GM12891 (cell line): ENCODE measurements at regions not wholly inside any gene's neighbourhood (a gene's known extent, or its start where the extent isn't known, plus 50 kb on each side); places are given as distances from the start of the nearest gene placed in this dataset.

Source experiments
- POLR2A ChIP-seq: IDR thresholded peaks from 2 replicates; pipeline ENCODE4 v1.6.1; 2011; ENCODE audit warnings: low read depth, low read length, control low read depth
- POLR2AphosphoS5 ChIP-seq: IDR thresholded peaks from 2 replicates; pipeline ENCODE4 v1.6.1; 2011; ENCODE audit warnings: low read depth, low read length, control low read depth

DNA sequence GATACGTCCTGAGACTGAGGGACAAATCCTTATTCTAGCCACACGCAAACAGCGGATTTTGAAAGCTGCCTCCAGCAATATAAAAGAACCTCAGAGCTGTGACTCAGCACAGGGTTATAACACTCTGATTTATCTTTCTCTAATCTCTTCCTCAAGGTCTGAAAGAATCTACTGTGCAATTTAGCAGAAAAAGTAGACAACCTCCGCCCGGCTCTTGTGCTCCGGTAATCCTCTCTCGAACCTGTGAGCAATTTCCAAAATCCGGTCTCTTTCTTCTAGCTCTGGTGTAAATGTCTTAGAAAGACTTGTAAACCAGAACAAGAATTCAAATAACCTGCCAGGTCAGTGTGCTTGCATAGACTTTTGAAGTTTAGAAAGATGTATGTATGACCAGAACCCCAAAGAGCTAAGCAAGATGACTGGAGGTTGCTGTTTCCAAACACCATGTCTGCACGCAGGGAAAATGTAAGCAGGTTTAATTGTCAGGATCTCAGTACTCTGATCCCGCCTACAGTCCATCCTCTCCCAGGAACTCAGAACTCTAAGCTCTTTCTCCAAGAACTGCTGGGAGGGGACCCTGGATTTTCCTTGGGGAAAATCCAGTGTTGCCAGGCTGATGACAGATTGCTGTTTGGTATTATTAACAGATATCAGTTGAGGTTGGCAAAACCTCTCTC lies 338.1 kb downstream of the RFC3 start:
- TF ChIP-seq POLR2A (no peak), POLR2AphosphoS5 (no peak)
